HG02840 (cell line): ENCODE measurements at regions not wholly inside any gene's neighbourhood (a gene's known extent, or its start where the extent isn't known, plus 50 kb on each side); places are given as distances from the start of the nearest gene placed in this dataset.

Experiments used
- ATAC-seq: cut with Tn5 transposase; IDR thresholded peaks from one replicate; pipeline ENCODE4 v1.9.1; 2021; ENCODE audit warnings: mild to moderate bottlenecking, moderate library complexity, moderate number of reproducible peaks; ENCODE audit not compliant: unreplicated experiment, low FRiP score

GRCh38 chr4:35166466-35166865 lies 1077.8 kb downstream of the ARAP2 start:
- ATAC-seq, result no peak

DNA sequence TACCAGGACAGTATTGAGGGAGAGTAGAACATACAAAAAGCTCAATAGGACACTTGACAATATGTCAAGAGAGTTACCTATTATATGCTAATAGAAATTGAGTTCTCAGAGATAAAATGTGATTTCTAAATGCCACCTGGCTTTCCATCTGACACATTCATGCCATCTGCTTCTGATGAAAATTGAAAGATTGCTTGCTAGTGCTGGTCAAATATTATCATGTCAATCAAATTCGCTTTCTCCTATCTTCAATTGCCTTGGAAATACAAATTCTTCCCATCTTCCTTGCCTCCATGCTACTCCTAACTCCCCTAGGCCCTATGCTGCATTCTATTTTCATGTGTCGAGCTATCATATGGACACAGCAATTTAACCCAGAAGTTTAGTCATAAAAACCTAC lies 1076.9 kb downstream of the ARAP2 start:
- no peak for ATAC-seq

GRCh38 chr4:35175487-35175886 lies 1068.8 kb downstream of the ARAP2 start:
- ATAC-seq, result no peak

GRCh38 chr4:35175894-35176293 lies 1068.4 kb downstream of the ARAP2 start:
- ATAC-seq, result no peak

GRCh38 chr4:35182451-35182850 lies 1061.9 kb downstream of the ARAP2 start:
- ATAC-seq, result no peak

DNA sequence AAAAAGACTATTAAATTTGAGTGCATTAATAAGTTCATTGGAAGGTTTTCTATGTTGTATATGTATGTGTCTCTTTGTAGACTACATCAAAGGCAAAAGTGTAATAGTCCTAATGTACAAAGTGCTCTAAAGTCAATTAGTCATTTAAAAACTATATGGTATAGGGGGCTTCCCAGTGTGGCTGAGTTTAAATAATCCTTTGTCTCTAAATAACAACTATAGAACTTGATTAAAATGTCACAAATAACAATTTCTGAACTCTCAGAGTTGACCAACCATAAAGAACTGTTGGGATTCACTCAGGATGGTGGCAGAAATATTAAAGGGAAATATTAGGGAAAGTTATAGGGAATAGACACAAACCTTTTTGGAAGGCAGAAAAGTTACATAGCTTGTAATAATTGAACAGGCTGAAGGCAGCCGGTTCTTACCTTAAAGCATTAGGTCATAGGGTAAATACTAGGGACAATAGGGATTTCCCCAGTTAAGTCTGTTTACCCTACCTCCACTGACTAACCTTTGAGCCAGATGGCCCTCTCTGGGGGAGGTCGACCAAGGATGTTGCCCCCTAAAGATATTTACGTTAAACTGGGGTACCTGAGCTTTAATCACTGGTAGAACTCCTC lies 1054.2 kb downstream of the ARAP2 start:
- ATAC-seq, result no peak

- ATAC-seq, result no peak
Measured at GRCh38 chr4:35201403-35201802, 1042.9 kb downstream of the ARAP2 start.

GRCh38 chr4:35216636-35217035 lies 1027.7 kb downstream of the ARAP2 start:
- no peak for ATAC-seq

GRCh38 chr4:35217331-35217730 lies 1027.0 kb downstream of the ARAP2 start:
- ATAC-seq, result no peak

DNA sequence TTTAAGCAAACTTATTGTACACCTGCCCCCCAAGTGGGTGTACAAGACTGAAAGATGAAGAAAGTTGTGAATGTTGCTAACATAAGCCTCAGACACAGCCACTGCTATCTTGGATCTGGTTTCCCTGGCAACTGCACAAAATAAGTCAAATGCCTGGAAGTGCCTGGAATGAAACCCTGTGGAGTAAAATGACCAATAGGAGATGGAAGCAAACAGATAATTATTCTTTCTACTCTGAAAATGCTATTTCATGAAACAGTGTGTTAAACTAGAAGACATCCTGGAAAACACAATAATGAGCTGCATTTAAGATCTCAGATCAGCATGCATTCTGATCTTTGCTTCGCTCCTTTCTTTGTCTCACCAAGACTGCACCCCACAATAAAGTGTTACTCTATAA lies 1016.0 kb downstream of the ARAP2 start:
- ATAC-seq, result no peak

DNA sequence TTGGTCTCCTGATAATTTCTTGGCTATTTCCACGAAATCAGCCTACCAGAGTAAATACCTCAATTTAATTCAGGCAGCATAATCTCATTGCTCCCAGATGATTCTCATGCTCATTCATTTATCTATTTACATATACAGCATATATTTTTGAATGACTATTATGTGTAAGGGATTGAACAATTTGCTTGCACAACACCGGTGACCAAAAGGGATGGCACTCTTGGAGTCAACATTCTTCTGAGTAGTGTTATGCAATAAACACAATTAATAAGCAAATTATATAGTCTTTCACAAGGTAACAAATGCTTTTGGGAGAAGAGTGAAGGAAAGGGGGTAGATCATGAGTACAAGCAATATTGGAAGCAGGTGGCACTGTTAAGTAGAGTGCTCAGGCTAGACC lies 1015.3 kb downstream of the ARAP2 start:
- ATAC-seq, result no peak

GRCh38 chr4:35237924-35238323 lies 1006.4 kb downstream of the ARAP2 start:
- no peak for ATAC-seq

GRCh38 chr4:35238793-35239192 lies 1005.5 kb downstream of the ARAP2 start:
- no peak for ATAC-seq

DNA sequence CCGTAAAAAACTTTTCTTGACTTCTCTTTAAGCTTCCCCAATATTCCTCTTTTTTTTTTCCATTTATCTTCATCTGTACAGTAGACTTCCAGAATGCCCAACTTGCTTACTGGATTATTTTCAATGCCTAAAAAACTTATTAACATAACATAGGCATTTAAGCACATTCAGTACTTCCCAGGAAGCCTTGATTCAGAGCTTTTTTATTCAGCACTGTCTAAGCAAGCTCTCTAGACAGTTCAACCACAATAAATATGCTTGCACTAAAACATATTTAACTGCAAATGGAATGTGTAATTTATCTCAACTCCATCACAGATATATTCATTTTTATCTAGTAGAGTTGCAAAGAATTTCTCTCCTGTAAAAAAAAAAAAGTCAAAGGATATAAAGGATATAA lies 997.8 kb downstream of the ARAP2 start:
- ATAC-seq, result no peak

DNA sequence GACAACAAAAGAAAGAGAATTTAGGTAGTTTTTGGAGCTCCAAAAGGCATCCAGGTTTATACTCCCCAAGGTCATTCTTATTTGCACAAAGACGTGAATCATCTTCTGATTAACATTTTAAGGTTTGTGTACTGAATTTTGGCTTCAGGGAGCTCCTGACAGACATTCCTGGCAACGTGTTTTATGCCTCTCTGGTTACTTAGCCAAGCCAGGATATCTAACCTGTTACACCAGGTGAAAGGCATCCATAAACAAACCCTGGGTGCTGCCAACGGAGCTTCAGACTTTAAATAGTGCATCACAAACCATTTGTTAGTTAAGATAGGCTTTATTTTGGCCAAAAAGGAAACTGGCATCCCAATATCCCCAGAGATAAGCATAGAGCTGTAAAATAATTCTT lies 997.3 kb downstream of the ARAP2 start:
- no peak for ATAC-seq

- no peak for ATAC-seq
Measured at GRCh38 chr4:35250331-35250730, 994.0 kb downstream of the ARAP2 start.

GRCh38 chr4:35250761-35251160 lies 993.6 kb downstream of the ARAP2 start:
- ATAC-seq, result no peak

DNA sequence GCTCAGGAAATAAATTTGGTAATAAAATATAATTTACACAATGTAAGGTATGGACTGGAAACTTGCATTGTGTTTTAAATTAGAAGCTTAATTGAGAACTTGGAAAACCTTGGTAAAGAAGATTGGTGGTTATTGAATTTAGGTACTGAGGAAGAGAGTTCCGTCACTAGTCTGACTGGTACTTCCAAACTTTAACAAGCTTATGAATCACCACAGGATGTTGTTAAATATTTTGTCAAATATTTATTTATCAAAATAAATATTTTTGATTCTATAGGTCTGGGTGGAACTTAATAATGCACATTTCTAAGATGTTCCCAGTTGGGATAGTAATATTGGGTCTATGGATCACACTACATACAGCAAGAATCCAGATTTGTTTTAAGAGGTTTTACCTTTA lies 992.2 kb downstream of the ARAP2 start:
- no peak for ATAC-seq

DNA sequence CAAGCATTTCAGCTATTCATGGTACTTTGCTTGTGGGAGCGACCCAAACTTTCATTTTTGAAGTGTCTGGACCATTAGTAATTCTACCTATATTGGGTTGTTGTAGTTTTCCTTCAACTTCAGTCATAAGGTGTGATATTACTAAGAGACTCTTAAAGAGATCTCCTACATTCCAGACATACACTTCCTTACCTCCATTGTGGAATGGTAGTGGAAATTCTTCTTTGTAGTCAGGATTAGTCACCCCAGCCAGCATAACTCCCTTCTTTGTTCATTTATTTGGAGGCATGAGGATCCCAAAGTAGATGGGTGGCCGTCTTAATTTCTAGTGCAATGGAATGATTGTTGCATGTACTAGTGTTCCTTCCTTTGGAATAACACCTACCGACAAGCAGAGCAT lies 991.4 kb downstream of the ARAP2 start:
- no peak for ATAC-seq

DNA sequence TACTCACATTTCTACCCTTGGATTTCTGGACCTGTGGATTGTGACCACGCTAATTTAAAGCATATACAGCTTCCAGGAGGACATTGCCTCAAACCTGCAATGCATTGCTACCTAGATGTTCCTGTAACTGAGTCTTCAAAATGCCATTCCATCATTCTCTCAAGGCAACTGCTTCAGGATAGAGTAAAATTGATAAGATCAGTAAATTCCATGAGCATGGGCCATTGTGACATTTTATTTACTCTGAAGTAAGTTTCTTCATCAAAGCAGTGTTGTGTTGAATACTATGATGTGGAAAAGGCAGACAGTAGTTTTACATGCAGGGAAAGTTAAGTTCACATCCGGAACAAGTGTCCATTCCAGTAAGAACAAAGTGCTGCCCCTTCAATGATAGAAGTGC lies 991.0 kb downstream of the ARAP2 start:
- no peak for ATAC-seq

DNA sequence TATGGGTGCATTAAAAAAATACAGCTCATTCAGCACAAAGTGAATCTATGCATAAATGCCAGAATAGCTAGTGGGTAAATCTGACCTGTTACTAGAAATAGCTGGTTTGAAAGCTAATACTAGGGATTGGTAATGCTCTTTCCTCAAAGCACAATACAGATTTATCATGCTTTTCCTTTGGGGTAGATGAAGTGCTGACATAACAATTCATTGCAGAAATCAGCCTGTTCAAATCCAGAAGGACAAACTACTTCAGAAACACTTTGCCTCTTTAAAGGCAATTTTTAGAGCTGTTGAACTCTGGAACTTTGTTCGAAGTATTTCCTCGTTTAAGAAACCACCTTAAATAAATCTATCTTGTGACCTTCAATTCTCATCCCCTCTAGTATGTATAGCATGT lies 957.9 kb downstream of the ARAP2 start:
- ATAC-seq, result no peak

GRCh38 chr4:35300996-35301774 lies 943.1 kb downstream of the ARAP2 start:
- no peak for ATAC-seq
